Endothelial cell of umbilical vein (primary cell): ENCODE measurements at regions not wholly inside any gene's neighbourhood (a gene's known extent, or its start where the extent isn't known, plus 50 kb on each side); places are given as distances from the start of the nearest gene placed in this dataset.

ENCODE experiments used
- BruUV-seq: library from RNA; stranded (reverse); fragments of 400-500 nt; replicated peaks from 2 replicates; lab custom pipeline; 2021; lab: Mats Ljungman, UMichigan
- CTCF ChIA-PET: fragments of 300-600, 350-600 bp; sonication (Branson Sonifier 250); formaldehyde crosslinking; loops from one replicate; lab custom pipeline; 2021; ENCODE audit warnings: antibody characterized with exemption, inconsistent platforms; lab: Charles Lee
- POLR2A ChIA-PET: fragments of 300-600, 350-600 bp; sonication (Branson Sonifier 250); formaldehyde crosslinking; loops from one replicate; lab custom pipeline; 2021; ENCODE audit warnings: antibody characterized with exemption, inconsistent platforms; lab: Charles Lee
- DNase-seq: peaks from one replicate; pipeline ENCODE4 v3.0.0-alpha.2; 2011; ENCODE audit warnings: low read depth, low spot score
- FAIRE-seq: peaks from 2 replicates; lab custom pipeline; 2011; peaks lifted over from hg19 to GRCh38; lab: Jason Lieb, UNC
- H2AFZ ChIP-seq: 2 replicates; pipeline ENCODE4 v1.6.0; 2012; ENCODE audit warnings: low read depth, low read length, control low read depth, inconsistent platforms
- H3K27ac ChIP-seq: 2 replicates; pipeline ENCODE4 v1.5.1; 2011; ENCODE audit warnings: low read depth, mild to moderate bottlenecking, control low read depth, low read length, moderate library complexity; ENCODE audit not compliant: insufficient read depth
- H3K27me3 ChIP-seq, 2 experiments: 2 replicates each; pipeline versions ENCODE4 v1.6.0 to v1.6.1; 2011; ENCODE audit warnings: low read length in 2 of 2, mixed read lengths in 1 of 2; ENCODE audit not compliant: control insufficient read depth in 2 of 2, insufficient read depth in 2 of 2
- H3K36me3 ChIP-seq, 2 experiments: 2 replicates in 1 of 2; 3 replicates in 1 of 2; pipeline ENCODE4 v1.5.1; 2011; ENCODE audit warnings: low read length in 2 of 2, mild to moderate bottlenecking in 1 of 2, moderate library complexity in 1 of 2; ENCODE audit not compliant: control insufficient read depth in 2 of 2, insufficient read depth in 2 of 2; ENCODE audit errors: extremely low read depth in 1 of 2
- H3K4me1 ChIP-seq: 3 replicates; pipeline ENCODE4 v1.5.1; 2011; ENCODE audit warnings: mild to moderate bottlenecking, low read length; ENCODE audit not compliant: control insufficient read depth, insufficient read depth; ENCODE audit errors: extremely low read depth
- H3K4me2 ChIP-seq: 2 replicates; pipeline ENCODE4 v1.6.1; 2011; ENCODE audit warnings: low read length, control low read depth, mixed read lengths; ENCODE audit not compliant: insufficient read depth
- H3K4me3 ChIP-seq, 3 experiments: fragments of 200-600 bp in 1 of 3; sonication (generic), shearing (Covaris generic) in 1 of 3; replicated peaks in 1 of 3; 2 replicates each; pipeline ENCODE4 v1.5.1; 2011 to 2016; ENCODE audit warnings: control low read depth in 3 of 3, low read length in 3 of 3, mild to moderate bottlenecking in 2 of 3, inconsistent platforms in 1 of 3, low read depth in 1 of 3, moderate library complexity in 1 of 3; ENCODE audit not compliant: insufficient read depth in 1 of 3
- H3K79me2 ChIP-seq: 2 replicates; pipeline ENCODE4 v1.6.0; 2012; ENCODE audit warnings: low read length, inconsistent platforms; ENCODE audit not compliant: control insufficient read depth, insufficient read depth
- H3K9ac ChIP-seq: replicated peaks from 2 replicates; pipeline ENCODE3; 2011; ENCODE audit warnings: low read length, control low read depth; ENCODE audit not compliant: insufficient read depth; ENCODE audit errors: extremely low read depth
- H3K9me1 ChIP-seq: replicated peaks from 3 replicates; pipeline ENCODE4 v1.6.0; 2011; ENCODE audit warnings: mild to moderate bottlenecking, low read length; ENCODE audit not compliant: control insufficient read depth, insufficient read depth; ENCODE audit errors: extremely low read depth
- H3K9me3 ChIP-seq: replicated peaks from 2 replicates; pipeline ENCODE4 v1.5.1; 2012; ENCODE audit warnings: low read length, inconsistent platforms; ENCODE audit not compliant: control insufficient read depth, insufficient read depth
- H4K20me1 ChIP-seq: replicated peaks from 2 replicates; pipeline ENCODE3; 2011; ENCODE audit warnings: mild to moderate bottlenecking, low read length; ENCODE audit not compliant: control insufficient read depth, insufficient read depth; ENCODE audit errors: extremely low read depth
- EZH2 ChIP-seq: IDR thresholded peaks from 2 replicates; pipeline ENCODE4 v1.6.1; 2012; ENCODE audit warnings: borderline replicate concordance, low read depth, mild to moderate bottlenecking, moderate library complexity, low read length, inconsistent platforms; ENCODE audit not compliant: severe bottlenecking
- FOS ChIP-seq: IDR thresholded peaks from 2 replicates; pipeline ENCODE4 v1.6.1; 2011; ENCODE audit warnings: mild to moderate bottlenecking, low read length, moderate library complexity, borderline replicate concordance; ENCODE audit not compliant: insufficient read depth
- GATA2 ChIP-seq: IDR thresholded peaks from 2 replicates; pipeline ENCODE4 v1.7.0; 2011; ENCODE audit warnings: low read depth, mild to moderate bottlenecking, moderate library complexity, mixed read lengths, low read length; ENCODE audit not compliant: insufficient read length, insufficient read depth
- JUN ChIP-seq: IDR thresholded peaks from 2 replicates; pipeline ENCODE4 v1.6.1; 2011; ENCODE audit warnings: borderline replicate concordance, low read depth; ENCODE audit not compliant: insufficient read length, insufficient read depth
- MYC ChIP-seq: IDR thresholded peaks from one replicate; pipeline ENCODE4 v1.6.1; 2011; ENCODE audit warnings: mild to moderate bottlenecking, low read depth, low read length
- POLR2A ChIP-seq: IDR thresholded peaks from 2 replicates; pipeline ENCODE4 v1.6.1; 2012; ENCODE audit warnings: low read depth, mild to moderate bottlenecking, control low read depth, low read length
- POLR2AphosphoS5 ChIP-seq: IDR thresholded peaks from 2 replicates; pipeline ENCODE4 v1.6.1; 2012; ENCODE audit warnings: low read depth, mild to moderate bottlenecking, control low read depth, low read length, moderate library complexity; ENCODE audit not compliant: insufficient read depth
- dilution Hi-C: fragments of 300-500 bp; cut with MboI; formaldehyde crosslinking; loops from one replicate; pipeline ENCODE4 v1.15.0; 2019; ENCODE audit warnings: low sequenced_read_pairs; ENCODE audit not compliant: extremely low pct_ligation_motif_present
- intact Hi-C: fragments of 100-400 bp; cut with micrococcal nuclease; formaldehyde crosslinking; loops from one replicate; pipeline ENCODE4 v1.10.0; 2022
- TF ChIP-seq, protein P1 (sequence below): IDR thresholded peaks from 2 replicates; pipeline ENCODE4 v1.6.1; 2011; ENCODE audit not compliant: insufficient read depth, insufficient read length
- TF ChIP-seq, protein P2 (sequence below), 2 donors: IDR thresholded peaks; 1 replicate in 1 of 2; 2 replicates in 1 of 2; pipeline ENCODE4 v1.5.1; 2011; ENCODE audit warnings: low read length in 2 of 2, mild to moderate bottlenecking in 2 of 2, moderate library complexity in 2 of 2, control low read depth in 1 of 2, inconsistent platforms in 1 of 2, low read depth in 1 of 2; ENCODE audit not compliant: insufficient read depth in 1 of 2; ENCODE audit errors: extremely low read depth in 1 of 2

DNA sequence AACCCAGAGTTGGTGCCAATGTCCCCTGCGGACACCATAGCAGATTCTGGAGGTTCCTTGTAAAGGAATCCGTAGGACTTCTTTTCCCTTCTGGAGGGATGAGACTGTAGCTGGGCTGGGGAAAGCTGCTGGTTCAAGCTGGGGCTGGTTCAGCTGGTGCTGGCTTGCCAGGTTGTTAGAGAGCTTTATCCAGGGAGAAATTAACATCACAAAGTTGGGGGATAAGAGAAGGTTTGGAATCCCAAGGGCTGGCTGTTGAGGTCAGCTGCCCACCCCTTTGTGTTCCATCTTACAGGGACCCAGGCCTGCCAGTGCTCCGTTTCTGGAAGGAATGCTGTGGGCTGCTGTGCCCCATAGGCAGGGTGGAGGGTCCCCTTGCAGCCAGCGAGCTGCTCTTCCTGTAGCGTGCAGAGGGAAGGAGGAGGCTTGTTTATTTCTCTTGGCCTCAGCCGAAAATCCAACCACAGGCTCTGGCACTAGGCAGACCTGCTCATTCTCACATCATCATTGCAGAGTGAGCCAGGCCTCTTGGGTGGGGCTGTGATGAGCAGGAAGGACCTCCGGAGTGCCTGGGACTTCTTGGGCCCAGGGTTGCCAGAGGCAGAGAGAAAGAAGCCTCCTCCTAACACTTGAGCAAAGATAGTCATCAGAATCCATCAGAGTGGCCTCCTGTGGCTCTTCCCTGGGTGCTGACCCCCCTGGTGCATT lies 251.1 kb downstream of the SEC14L1 start:
- Histone ChIP-seq H3K4me1 (peaks cover 47% of the 10 kb centered on the region), H2AFZ (no peak overlapping the region), H3K4me3 (no peak overlapping the region), H4K20me1 (no peaks in the 10 kb centered on the region), H3K9me3 (no peaks in the 10 kb centered on the region), H3K9ac (peak overlapping the region; percentile 8), H3K36me3 (no peaks in the 10 kb centered on the region), H3K9me1 (no peaks in the 10 kb centered on the region), H3K79me2 (peaks cover 22% of the 10 kb centered on the region), H3K27ac (no peak overlapping the region), H3K27me3 (no peaks in the 10 kb centered on the region), H3K4me2 (peak overlapping the region; percentile 46)
- intact Hi-C loops (no loop called here), dilution Hi-C loops (no loop called here)
- peak; percentile 42 for TF ChIP-seq POLR2A
- TF ChIP-seq, protein P1, sequence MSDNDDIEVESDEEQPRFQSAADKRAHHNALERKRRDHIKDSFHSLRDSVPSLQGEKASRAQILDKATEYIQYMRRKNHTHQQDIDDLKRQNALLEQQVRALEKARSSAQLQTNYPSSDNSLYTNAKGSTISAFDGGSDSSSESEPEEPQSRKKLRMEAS, result no peak
- TF ChIP-seq MYC, result no peak
- TF ChIP-seq FOS, result no peak
- no peak for TF ChIP-seq EZH2
- TF ChIP-seq GATA2, result peak; percentile 51
- TF ChIP-seq POLR2AphosphoS5, result no peak
- no peak for TF ChIP-seq JUN
- TF ChIP-seq, protein P2, sequence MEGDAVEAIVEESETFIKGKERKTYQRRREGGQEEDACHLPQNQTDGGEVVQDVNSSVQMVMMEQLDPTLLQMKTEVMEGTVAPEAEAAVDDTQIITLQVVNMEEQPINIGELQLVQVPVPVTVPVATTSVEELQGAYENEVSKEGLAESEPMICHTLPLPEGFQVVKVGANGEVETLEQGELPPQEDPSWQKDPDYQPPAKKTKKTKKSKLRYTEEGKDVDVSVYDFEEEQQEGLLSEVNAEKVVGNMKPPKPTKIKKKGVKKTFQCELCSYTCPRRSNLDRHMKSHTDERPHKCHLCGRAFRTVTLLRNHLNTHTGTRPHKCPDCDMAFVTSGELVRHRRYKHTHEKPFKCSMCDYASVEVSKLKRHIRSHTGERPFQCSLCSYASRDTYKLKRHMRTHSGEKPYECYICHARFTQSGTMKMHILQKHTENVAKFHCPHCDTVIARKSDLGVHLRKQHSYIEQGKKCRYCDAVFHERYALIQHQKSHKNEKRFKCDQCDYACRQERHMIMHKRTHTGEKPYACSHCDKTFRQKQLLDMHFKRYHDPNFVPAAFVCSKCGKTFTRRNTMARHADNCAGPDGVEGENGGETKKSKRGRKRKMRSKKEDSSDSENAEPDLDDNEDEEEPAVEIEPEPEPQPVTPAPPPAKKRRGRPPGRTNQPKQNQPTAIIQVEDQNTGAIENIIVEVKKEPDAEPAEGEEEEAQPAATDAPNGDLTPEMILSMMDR (IDR thresholded peaks at IDR 0.05; ENCODE audit: extremely low read depth in 1 of 2, insufficient read depth in 1 of 2, low read depth in 1 of 2, low read length in 2 of 2), result no peak
- no TSS peak for BruUV-seq
- FAIRE-seq, result peak; percentile 79
- CTCF ChIA-PET, result interaction anchor here (0.7 to 6.1 kb wide), 8 partner anchors 9 to 61 kb away, joined by 3 to 58 read pairs (median 7); no protein-coding TSS in a partner anchor
- POLR2A ChIA-PET, result interaction anchor here (0.9 kb wide), 1 partner anchor 17 kb away, joined by 3 read pairs; no protein-coding TSS in a partner anchor
- peak; percentile 57 for DNase-seq
